Activated gamma-delta T cell treated with anti-CD3 and anti-CD28 coated beads, Interleukin-2, amount 50 U/mL, for 16 hours (primary cell): ENCODE measurements at regions not wholly inside any gene's neighbourhood (a gene's known extent, or its start where the extent isn't known, plus 50 kb on each side); places are given as distances from the start of the nearest gene placed in this dataset.

Source experiments
- DNase-seq: peaks from one replicate; pipeline ENCODE4 v3.0.0-alpha.2; 2020; ENCODE audit warnings: low read depth

DNA sequence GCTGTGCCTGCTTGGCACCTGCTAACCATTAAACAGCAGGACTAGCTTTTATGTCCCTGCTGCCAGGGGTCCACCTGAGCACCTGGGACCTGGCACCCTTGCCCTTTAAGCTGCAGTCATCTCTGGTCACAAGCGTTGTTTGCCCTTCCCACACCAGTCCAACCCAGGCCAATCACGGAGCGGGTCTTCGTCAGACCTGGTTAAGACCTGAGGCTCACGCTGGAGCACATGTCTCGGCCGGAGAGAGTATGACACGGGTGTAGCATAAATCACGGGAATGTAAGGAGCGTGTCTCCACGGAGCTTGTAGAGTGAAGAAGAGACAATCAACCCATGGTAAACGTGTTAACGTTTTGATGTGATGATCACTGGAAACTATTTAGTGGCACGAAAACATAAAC is 847.3 kb downstream of the BRD1 start:
- DNase-seq = no peak

DNA sequence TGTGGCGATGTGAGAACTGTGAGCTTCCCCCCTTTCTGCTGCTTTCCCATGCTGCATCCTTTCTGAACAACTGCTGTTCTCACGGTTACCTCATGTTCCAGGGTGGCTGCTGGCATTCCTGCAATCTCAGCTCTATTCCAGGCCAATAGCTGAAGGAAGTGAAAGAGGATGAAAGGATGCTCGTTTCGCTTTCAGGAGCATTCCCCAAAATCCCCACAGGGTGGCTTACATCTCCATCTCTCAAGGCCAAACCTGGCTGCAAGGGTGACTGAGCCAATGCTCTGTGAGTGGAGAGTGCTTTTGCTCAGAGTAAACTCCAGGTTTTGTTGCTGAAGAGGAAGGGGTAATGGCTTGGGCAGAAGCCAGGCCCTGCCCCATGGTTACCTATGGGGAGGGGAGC is 848.2 kb downstream of the BRD1 start:
- DNase-seq = no peak

DNA sequence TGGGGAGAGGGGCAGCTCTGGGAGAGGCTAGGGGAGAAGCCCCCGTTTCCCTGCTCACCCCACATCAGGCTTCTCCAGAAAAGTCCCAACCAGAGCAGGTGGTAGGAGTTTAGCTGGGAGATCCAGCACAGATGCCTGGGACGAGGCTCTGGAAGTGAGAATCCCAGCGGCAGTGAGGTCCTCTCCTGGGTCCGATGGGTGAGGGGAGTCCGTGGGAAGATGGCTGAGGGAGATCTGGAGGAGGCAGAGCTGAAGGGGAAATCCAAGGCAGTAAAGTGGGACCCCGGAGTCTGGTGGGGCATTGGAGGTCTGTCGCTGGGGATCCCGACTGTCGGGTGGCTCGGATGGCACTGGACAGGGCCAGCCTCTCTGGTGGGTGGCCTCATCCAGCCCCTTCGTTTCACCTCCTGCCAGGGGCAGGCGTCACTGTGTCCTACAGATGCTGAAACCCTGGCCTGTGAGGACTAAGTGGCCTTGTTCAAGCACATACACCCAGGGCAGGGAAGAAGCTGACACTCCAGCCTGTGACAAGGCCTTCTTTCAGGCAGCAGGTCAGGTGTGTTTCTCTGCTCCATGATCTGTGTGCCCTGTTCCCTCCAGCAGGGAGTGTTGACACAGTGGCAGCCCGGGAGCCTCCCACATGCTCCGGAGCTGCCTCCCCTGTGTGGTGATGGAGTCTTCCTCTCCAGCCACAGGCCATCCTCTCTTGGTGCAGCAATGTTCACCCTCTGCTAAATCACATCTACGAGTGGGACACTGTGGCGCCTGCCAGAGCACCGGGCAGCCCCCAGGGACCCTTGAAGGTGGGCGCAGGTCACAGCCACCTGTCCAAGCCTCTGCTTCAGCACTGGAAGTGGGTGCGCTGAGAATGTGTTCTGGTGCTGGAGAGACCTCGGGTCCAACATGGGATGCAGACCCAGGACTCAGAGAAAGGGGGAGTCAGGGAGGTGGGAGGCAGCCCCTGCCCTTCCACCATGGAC is 850.8 kb downstream of the BRD1 start:
- DNase-seq = no peak

DNA sequence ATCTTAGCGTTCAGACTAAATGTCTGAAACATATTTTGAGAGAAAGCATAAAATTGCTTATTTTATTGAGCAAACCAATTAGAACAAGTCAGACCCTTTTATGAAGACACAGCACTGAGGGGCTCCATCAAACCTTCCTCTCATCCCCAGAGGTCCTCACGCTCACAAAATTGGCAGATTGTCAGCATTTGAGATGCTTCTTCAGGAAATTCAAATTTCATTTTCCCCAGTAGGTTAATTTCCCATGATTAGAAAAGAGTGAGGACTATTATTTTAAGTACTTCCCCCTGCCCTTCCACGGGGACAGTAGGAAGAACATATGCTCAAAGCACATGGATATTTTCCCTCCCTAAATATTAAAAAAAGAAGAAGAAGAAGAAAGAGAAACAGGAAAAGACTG is 851.8 kb downstream of the BRD1 start:
- no peak for DNase-seq

DNA sequence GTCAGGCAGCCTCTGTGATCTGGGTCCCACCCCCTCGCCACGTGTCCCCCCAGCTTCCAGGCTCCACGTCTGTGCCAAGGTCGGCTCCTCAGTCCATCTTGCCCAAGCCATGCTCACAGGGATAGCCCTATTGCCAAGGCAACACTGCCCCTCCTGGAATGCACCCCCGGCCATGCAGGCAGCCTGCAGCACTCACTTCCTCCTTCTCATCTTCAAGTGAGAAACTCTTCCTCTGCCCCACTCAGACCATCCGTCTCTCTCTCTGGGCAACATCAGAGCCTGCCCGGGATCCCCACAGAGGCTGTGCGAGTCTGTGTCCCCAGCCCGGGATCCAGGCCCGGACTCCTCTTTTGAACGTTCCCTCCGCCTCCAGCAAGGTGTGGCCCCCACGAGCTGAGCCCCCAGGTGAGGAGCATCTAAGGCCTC is 852.3 kb downstream of the BRD1 start:
- no peak for DNase-seq

DNA sequence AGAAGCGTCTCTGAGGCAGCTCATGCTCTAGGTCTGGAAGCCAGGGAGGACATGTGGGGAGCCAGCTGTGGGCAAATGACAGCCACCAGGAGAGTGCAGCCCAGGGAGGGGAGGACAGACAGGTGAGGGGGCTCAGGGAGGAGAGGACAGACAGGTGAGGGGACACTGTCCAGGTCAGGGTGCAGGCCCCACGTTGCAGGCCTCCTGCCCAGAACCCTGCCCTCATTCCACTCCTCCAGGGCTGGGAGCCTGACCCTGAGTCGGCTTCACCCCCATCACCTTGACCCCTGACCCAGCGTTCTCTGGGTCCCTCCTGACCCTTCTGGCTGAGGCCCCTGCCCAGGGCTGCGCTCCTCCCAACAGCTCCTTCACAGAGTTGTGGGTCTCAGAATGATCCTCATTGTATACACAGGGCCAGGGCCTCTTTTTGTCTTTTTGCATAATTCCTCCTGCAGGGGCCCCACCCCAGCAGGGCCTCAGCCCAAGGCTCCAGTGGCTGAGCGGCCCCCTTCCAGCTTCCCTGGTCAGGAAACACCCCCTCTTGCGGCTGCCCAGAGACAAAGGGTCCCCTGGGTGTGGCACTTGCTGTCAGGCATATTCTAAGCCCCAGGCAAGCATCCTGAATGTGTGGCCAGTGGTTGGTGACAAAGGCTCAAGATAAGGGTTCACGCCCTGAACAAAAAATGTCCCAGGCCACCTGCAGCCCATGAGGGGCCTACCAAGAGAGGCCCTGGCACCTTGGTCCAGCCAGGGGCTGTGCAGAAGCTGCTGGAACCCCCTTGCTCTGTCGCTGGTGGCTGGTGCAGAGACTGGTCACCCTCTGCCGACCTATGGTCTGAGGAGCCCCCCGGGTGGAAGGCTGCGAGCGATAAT is 853.0 kb downstream of the BRD1 start:
- no peak for DNase-seq

DNA sequence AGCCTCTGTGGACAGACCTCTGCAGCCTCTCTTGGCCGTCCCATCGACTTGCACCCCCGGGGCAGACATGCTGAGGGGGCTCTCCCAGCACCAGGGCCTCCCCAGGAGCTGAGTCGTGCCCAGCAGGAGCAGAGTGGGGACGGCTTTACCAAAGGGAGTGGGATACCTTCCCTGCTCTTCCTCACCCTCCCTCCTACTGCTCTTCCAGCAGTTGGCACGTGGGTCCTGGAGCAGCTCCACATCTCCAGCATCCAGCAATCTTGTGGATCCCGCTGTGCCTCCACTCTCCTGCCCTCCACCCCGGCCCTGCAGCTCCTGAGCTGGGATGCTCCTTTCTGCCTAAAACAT is 854.0 kb downstream of the BRD1 start:
- no peak for DNase-seq

DNA sequence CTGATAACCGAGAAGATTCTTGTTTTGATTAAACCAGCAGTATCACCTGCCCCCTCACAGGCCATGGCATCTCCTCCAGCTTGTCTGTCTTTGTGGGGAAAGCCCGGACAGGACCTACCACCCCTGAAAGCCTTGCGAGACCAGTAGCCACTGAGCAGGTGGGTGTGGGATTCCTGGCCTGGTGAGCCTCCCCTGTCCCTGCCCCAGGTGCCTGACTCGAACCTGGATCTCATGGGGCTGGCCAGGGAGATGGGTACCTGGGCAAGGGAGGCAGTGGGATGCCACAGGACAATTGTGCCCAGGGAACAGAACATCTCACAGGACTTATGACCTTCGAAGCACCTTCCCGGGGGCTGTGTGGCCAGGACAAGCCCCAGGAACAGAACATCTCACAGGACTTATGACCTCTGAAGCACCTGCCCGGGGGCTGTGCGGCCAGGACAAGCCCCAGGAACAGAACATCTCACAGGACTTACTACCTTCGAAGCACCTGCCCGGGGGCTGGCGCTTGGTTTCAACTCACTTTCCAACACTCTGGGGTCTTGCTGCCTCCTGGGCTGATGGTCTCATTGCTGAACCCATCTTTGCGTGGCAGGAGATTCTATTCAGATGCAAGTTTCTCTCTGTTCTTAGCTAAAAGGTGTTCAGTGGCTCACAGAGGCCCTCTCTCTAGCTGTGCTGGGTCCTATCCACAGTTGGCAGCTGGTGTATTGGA is 854.5 kb downstream of the BRD1 start:
- no peak for DNase-seq

DNA sequence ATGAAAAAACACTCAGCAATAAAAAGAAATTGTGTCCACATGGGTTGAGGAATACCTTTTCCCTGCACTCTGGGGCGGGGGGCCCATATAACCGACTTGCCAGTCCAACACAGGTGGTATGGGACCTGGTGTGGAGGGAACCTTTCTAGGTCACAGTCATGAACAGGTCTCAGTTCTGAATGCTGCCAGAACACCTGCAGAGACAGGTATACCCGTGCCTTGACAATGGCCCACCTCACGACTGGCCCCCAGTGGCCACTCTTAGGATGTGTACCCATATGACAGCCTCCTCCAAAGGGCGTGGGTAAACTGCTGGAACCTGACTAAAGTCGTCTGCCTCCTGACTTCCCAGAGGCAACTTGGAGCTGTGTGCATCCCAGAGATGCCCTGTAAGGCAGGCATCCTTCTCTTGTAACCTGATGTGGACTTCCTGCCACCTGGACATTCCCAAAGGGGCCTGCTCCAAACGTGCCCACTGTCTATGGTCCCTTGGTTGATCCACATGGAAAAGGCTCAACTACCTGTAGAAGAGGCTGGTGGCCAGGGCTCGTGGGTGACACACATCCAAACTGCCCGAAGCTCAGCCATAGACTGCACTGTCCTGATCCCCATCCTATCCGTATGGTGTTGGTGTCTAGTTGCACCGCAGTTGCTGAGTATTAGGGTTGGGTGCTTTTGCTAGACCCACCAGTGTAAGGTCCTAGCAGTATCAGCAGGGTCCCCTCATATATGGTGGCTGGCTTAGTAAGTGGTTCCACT is 859.3 kb downstream of the BRD1 start:
- no peak for DNase-seq

DNA sequence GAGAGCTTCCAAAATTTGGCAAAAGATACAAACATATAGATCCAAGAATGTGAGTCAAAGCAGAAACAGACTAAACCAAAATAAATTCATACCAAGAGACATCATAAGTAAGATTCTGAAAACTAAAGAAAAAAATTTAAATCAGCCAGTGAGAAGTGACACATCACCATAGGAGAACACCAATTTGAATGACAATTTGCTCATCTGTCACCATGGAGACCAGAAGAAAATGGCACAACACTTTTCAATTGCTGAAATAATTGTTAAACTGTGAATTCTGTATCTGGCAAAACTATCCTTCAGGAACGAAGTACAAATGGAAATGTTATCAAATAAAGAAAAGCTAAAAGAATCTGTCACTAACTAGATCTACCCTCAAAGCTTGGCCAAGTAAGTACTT is 864.3 kb downstream of the BRD1 start:
- no peak for DNase-seq

DNA sequence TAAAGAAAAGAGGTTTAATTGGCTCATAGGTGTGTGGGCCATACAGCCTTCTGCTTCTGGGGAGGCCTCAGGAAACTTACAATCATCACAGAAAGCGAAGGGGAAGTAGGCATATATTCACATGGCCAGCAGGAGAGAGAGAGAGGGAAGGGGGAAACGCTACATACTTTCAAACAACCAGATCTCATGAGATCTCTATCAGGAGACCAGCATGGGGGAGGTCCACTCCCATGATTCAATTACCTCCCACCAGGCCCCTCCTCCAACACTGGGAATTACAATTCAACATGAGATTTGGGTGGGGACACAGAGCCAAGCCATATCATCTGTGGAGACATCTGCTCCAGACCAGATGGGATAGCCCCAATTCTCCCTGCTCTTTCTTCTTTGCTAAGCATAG is 866.0 kb downstream of the BRD1 start:
- no peak for DNase-seq

DNA sequence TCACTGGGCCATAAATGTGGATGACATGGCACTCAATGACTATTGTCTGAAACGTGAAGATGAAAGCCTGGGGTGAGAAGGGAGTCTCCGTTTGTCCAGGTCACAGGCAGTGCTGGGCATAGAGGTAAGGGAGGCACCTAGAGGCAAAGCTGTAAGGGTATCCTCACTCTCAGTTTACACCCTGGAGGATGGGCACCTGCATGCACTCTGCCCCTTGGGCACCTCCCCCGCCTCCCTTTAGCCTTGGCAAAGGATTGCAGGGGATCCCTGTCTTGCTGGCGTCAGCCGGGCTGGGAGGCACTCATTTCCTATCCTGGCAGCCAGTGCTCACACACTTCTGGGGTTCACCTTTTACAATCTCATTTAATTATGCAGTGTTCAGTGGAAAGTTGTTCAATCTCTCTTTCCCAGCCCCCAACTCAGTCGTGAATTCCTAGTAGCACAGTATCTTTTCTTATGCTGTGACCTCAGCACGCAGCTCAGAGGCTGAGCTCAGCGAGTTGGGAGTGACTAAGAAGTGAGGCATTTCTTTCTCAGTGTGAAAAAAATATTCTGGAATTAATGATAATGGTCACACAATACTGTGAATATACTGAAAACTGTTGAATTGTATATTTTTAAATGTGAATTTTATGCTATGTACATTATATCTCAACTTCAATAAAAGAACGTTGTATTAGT is 866.6 kb downstream of the BRD1 start:
- no peak for DNase-seq

DNA sequence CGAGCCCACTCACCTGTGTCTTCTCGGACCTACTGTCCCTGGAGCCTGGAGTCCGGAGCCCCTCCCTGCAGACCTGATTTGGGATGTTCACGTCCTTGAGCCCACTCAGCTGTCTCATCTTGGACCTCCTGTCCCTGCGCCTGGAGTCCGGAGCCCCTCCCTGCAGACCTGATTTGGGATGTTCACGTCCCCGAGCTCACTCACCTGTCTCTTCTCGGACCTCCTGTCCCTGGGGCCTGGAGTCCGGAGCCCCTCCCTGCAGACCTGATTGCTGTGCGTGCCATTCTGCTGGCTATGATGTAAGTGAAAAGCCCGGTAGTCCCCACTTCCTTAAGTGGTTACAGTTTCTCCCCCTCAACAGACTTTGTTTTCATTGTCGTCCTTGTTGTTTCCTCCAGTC is 867.1 kb downstream of the BRD1 start:
- DNase-seq = no peak

DNA sequence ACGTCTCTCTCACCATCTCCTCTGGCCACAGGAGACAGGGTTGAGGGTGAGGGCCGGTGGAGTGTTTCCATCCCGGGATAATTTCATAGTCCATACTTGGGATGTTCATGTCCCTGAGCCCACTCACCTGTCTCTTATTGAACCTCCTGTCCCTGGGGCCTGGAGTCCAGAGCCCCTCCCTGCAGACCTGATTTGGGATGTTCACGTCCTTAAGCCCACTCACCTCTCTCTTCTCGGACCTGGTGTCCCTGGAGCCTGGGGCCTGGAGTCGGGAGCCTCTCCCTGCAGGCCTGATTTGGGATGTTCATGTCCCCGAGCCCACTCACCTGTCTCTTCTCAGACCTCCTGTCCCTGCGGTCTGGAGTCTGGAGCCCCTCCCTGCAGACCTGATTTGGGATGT is 868.2 kb downstream of the BRD1 start:
- DNase-seq = no peak

DNA sequence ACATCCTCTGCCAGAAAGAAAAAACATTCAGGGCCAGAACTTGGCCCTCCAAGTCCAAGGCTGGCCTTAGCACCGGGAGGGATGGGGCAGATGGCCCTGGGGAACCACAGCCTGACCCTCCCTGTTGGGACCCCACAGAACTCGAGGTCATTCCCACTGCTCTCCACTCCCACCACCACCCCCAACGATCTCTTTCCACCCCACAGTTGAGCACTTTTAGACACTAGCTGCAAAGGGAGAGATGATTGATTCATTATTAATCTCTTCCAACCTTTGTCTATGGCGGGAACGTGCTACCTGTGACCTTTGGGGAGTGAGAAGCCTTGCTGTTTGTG is 869.7 kb downstream of the BRD1 start:
- DNase-seq = no peak

DNA sequence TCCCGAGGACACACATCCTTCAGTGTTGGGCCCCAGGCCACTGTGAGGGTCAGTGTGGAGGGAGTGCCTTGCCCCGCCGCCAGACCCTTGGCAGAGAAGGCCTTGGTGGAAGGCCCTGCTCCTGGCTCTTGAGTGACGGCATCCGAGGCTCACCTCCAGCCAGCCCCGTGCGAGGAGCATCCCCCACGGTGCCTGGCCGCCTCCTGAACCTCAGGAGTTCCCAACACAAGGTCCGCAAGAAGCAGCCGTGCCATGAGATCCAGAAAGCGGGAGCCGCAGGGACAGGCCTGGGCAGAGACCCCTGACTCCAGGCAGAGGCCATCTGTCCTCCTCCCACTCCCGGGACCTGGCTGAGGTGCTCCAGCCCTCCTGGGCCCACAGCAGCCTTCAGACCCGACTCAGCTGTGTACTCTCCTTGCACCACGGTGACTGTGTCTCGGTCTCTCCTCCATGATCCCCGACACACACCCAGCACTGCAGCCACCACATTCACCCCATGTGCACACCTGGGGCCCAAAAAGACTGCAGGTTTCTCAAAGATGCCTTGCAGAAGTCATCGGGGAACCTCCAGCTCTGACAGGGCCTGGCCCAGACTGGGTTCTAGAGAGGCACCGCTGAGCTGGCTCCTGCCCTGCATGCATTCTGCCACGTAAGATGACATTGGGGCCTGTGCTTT is 870.2 kb downstream of the BRD1 start:
- no peak for DNase-seq

DNA sequence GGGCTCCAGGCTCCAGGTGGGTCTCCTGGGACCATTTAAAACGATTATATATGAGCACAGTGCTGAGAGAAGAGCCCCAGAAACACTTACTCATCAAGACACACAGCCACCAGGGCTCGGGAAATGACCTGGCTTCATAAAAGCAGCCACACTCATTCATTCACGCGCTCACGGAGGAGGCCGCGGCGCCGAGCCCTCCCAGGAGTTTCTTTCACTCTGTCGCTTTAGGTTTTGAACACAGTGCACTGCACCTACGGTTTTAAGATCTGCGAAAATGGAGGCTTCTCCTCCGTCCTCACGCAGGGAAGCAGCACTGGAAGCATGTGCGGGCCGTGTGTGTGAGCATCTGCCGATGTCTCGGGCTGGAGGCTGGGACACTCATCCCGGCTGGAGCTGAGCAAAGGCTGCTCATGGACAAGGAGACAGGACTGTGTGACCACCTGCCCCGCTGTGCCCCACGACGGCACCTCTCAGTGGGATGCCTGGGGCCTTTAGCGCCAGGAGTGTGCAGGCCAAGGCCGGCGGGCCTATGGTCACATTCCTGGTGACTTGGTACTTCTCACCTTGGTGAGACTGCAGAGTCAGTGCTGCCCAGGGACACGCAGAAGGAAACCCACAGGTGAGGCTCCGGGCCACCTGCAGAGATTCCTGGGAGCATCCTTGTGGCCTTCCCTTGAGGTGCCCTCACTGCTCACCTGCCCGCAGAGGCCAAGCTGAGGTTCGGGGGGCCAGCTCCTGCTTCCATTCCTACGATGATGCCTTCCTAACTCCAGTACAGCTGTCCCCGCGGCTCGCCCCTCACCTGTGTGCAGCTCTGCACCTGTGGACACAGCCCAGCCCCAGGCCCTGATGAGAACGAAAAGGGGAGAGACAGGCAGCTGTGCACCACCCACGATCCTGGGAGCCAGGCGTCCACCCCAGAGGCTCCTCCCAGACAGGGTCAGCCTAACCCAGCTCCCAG is 872.0 kb downstream of the BRD1 start:
- no peak for DNase-seq

DNA sequence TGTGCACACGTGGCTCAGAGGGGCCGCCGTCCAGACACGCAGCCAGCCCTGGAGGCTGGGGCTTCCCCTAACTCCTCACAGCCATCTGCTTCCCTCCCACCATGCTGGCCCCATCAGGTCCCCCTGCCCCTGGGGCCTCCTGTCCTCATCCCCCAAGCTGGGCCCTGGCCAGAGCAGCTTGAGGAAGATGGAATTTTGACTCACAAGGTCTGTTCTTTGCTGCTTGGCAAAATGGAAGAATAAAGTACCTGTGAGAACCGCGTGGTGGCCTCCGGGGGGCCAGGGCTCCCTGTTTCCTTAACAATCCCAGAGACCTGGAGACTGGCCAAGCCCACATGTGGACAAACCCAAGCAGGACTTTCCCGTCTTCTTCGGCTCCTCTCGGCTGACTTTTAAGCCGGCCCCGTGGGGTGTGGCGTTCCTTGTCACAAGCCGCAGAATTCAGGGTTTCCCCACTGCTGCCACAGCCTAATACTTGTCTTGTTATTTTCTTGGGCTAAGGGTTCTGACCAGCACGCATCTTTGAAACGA is 872.8 kb downstream of the BRD1 start:
- no peak for DNase-seq

DNA sequence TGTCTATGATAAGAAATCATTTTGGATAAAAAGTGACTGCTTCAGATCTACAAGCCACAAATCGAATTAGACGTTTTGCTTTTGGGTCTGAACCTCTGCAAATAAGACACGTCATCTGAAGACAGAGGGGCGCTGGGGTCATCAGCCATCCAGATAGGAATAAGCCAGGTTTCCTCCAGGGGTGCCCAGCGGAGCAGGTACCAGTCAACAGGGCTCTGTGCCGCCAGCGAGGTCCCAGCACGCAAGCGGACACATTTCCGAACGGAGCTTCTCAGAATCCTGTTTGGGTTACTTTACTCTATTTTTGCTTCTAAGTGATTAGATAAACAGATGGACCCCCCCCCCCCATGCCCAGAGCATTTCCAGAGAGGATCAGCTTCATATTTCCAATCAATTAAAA is 873.8 kb downstream of the BRD1 start:
- DNase-seq = no peak
